ENCODE measurements at regions not wholly inside any gene's neighbourhood (a gene's known extent, or its start where the extent isn't known, plus 50 kb on each side); places are given as distances from the start of the nearest gene placed in this dataset.

DNA sequence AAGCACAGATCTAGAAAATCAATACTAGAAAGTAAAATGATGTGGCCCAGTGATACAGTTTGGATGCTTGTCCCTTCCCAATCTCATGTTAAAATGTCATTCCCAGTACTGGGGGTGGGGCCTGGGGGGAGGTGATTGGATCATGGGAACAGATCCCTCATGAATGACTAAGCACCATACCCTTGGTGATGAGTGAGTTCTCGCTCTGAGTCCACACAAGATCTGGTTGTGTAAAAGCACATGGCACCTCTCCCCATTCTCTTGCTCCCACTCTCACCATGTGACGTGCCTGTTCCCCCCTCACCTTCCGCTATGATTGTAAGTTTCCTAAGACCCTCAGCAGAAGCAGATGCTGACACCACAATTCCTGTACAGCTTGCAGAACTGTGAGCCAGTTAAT lies 234.2 kb upstream of the CDH6 start:
- H3K36me3 ChIP-seq (ENCODE audit: insufficient read depth), result no peaks in the 10 kb centered on the region
- TF ChIP-seq ETS1 (IDR thresholded peaks at IDR 0.05) (no peak), CREB1 (CRISPR knock-in tag; IDR thresholded peaks at IDR 0.05; ENCODE audit: low read depth) (no peak), POLR2AphosphoS5 (IDR thresholded peaks at IDR 0.05; ENCODE audit: low read depth) (no peak), REST (IDR thresholded peaks at IDR 0.05; ENCODE audit: unreplicated experiment) (no peak), ZNF331 (CRISPR knock-in tag; IDR thresholded peaks at IDR 0.05; ENCODE audit: low read depth) (no peak), EZH2phosphoT487 (IDR thresholded peaks at IDR 0.05; ENCODE audit: unreplicated experiment) (no peak), NANOG (IDR thresholded peaks at IDR 0.05; ENCODE audit: borderline replicate concordance) (no peak), EZH2 (IDR thresholded peaks at IDR 0.05; ENCODE audit: low read depth, unreplicated experiment) (no peak), ZNF114 (CRISPR knock-in tag; IDR thresholded peaks at IDR 0.05) (no peak), JUNB (IDR thresholded peaks at IDR 0.05; ENCODE audit: unreplicated experiment) (no peak), ZNF462 (CRISPR knock-in tag; IDR thresholded peaks at IDR 0.05) (no peak), STAT1 (IDR thresholded peaks at IDR 0.05; ENCODE audit: unreplicated experiment) (no peak)
- TF ChIP-seq, protein P1, sequence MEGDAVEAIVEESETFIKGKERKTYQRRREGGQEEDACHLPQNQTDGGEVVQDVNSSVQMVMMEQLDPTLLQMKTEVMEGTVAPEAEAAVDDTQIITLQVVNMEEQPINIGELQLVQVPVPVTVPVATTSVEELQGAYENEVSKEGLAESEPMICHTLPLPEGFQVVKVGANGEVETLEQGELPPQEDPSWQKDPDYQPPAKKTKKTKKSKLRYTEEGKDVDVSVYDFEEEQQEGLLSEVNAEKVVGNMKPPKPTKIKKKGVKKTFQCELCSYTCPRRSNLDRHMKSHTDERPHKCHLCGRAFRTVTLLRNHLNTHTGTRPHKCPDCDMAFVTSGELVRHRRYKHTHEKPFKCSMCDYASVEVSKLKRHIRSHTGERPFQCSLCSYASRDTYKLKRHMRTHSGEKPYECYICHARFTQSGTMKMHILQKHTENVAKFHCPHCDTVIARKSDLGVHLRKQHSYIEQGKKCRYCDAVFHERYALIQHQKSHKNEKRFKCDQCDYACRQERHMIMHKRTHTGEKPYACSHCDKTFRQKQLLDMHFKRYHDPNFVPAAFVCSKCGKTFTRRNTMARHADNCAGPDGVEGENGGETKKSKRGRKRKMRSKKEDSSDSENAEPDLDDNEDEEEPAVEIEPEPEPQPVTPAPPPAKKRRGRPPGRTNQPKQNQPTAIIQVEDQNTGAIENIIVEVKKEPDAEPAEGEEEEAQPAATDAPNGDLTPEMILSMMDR (conservative IDR thresholded peaks at IDR 0.05; ENCODE audit: low read depth in 2 of 2), result no peak
- DNase-seq (ENCODE audit: low spot score) (no peak), ATAC-seq (no peak)
- H3K4me1 ChIP-seq (ENCODE audit: insufficient read depth), result peaks cover 9% of the 10 kb centered on the region
- no peak overlapping the region for H3K27ac ChIP-seq (ENCODE audit: low read depth)
- Mint-ChIP-seq H3K27ac (peak overlapping the region; percentile 45), H3K36me3 (ENCODE audit: low read depth) (no peaks in the 10 kb centered on the region), H3K27me3 (ENCODE audit: insufficient read depth, low read depth, poor library complexity) (no peaks in the 10 kb centered on the region), H3K4me1 (peaks cover 10% of the 10 kb centered on the region), H3K9me3 (peaks cover 3% of the 10 kb centered on the region; the same call in 1 of the 3 replicates), H3K4me3 (no peak overlapping the region)
- H3K4me2 ChIP-seq, result no peak overlapping the region
- H4K20me1 ChIP-seq (replicated peaks; ENCODE audit: insufficient read depth), result no peaks in the 10 kb centered on the region
- peak overlapping the region; percentile 80 for H2AFZ ChIP-seq
- H3K4me3 ChIP-seq, result no peak overlapping the region
- no peaks in the 10 kb centered on the region for H3K79me2 ChIP-seq (replicated peaks; ENCODE audit: insufficient read depth)
- H3K9me2 ChIP-seq (ENCODE audit: insufficient read depth), result peaks cover 8% of the 10 kb centered on the region; the same call in 1 of the 2 replicates
- H3K27me3 ChIP-seq (ENCODE audit: insufficient read depth), result no peaks in the 10 kb centered on the region
- no peaks in the 10 kb centered on the region for H3F3A ChIP-seq (replicated peaks; ENCODE audit: low read depth)

Measured in GM23338 (cell line).